Hepatocyte (in vitro differentiated cells): ENCODE measurements at regions not wholly inside any gene's neighbourhood (a gene's known extent, or its start where the extent isn't known, plus 50 kb on each side); places are given as distances from the start of the nearest gene placed in this dataset.

Source experiments
- EZH2 ChIP-seq: fragments of 200-600 bp; sonication (generic); IDR thresholded peaks from 2 replicates; pipeline ENCODE4 v1.6.1; 2016; ENCODE audit warnings: antibody characterized with exemption, mild to moderate bottlenecking, borderline replicate concordance
- EZH2phosphoT487 ChIP-seq: fragments of 200-600 bp; sonication (generic); IDR thresholded peaks from one replicate; pipeline ENCODE4 v1.6.1; 2018; ENCODE audit warnings: antibody characterized with exemption, mild to moderate bottlenecking, low read depth, moderate library complexity; ENCODE audit not compliant: unreplicated experiment, severe bottlenecking
- TF ChIP-seq, protein P1 (sequence below): fragments of 200-600 bp; sonication (generic); IDR thresholded peaks from 2 replicates; pipeline ENCODE4 v1.5.1; 2016; ENCODE audit warnings: antibody characterized with exemption, mild to moderate bottlenecking; ENCODE audit not compliant: poor library complexity

DNA sequence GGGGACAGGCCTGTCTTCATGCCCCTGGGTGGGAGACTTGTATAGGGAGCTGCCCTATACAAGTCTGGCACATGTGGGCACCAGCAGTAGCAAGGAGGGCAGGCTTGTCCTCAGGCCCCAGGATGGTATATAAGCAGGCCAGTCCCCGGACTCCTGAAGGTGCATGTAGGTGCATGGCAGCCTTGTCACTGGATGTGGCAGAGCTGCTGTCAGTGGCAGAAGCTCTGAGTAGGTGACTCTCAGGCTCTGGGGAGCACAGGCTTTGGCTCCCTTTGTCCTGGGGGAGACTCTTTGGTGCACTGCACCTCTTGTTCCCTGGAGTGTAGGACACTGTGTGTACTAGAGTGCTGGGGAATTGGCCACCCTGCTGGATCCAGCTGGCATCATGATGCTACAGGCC lies 376.7 kb upstream of the DIPK2B start:
- TF ChIP-seq, protein P1, sequence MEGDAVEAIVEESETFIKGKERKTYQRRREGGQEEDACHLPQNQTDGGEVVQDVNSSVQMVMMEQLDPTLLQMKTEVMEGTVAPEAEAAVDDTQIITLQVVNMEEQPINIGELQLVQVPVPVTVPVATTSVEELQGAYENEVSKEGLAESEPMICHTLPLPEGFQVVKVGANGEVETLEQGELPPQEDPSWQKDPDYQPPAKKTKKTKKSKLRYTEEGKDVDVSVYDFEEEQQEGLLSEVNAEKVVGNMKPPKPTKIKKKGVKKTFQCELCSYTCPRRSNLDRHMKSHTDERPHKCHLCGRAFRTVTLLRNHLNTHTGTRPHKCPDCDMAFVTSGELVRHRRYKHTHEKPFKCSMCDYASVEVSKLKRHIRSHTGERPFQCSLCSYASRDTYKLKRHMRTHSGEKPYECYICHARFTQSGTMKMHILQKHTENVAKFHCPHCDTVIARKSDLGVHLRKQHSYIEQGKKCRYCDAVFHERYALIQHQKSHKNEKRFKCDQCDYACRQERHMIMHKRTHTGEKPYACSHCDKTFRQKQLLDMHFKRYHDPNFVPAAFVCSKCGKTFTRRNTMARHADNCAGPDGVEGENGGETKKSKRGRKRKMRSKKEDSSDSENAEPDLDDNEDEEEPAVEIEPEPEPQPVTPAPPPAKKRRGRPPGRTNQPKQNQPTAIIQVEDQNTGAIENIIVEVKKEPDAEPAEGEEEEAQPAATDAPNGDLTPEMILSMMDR = no peak
- no peak for TF ChIP-seq EZH2phosphoT487
- no peak for TF ChIP-seq EZH2
